Testis (tissue), 2 donors: ENCODE measurements at regions not wholly inside any gene's neighbourhood (a gene's known extent, or its start where the extent isn't known, plus 50 kb on each side); places are given as distances from the start of the nearest gene placed in this dataset.

ENCODE experiments used
- DNase-seq: peaks from one replicate; pipeline ENCODE4 v3.0.0-alpha.2; 2019
- H3K27ac ChIP-seq, 2 donors: fragments of 200-600 bp; sonication (generic); one replicate each; pipeline ENCODE4 v1.5.1; 2019
- H3K27me3 ChIP-seq: fragments of 200-600 bp; sonication (generic); one replicate; pipeline ENCODE4 v1.5.1; 2019
- H3K36me3 ChIP-seq: fragments of 200-600 bp; sonication (generic); one replicate; pipeline ENCODE4 v1.5.1; 2017; ENCODE audit warnings: low read depth; ENCODE audit errors: missing control alignments
- H3K4me1 ChIP-seq: fragments of 200-600 bp; sonication (generic); one replicate; pipeline ENCODE4 v1.5.1; 2019
- H3K4me3 ChIP-seq, 2 donors: fragments of 200-600 bp; sonication (generic); one replicate each; pipeline ENCODE4 v1.5.1; 2017 to 2019
- H3K9me3 ChIP-seq: fragments of 200-600 bp; sonication (generic); one replicate; pipeline ENCODE4 v1.5.1; 2017
- POLR2A ChIP-seq: fragments of 450-650 bp; IDR thresholded peaks from one replicate; pipeline ENCODE4 v1.6.1; 2017; ENCODE audit warnings: antibody characterized with exemption, mild to moderate bottlenecking, moderate library complexity
- WGBS, 2 donors: methylation state at CpG; one replicate each; pipeline ENCODE4 v1.1.5; 2018; 5-methylcytosine and 5-hydroxymethylcytosine counted together
- intact Hi-C: fragments of 100-400 bp; cut with DNase I; formaldehyde crosslinking; loops from one replicate; pipeline ENCODE4 v1.15.1; 2023; ENCODE audit warnings: low total_unique reads
- TF ChIP-seq, protein P1 (sequence below), 3 experiments: fragments of 450-650 bp in 2 of 3; fragments of 200-600 bp in 1 of 3; sonication (generic) in 1 of 3; IDR thresholded peaks; one replicate each; pipeline ENCODE4 v1.5.1; 2016 to 2019; ENCODE audit warnings: antibody characterized with exemption in 3 of 3, mild to moderate bottlenecking in 2 of 3, moderate library complexity in 1 of 3

DNA sequence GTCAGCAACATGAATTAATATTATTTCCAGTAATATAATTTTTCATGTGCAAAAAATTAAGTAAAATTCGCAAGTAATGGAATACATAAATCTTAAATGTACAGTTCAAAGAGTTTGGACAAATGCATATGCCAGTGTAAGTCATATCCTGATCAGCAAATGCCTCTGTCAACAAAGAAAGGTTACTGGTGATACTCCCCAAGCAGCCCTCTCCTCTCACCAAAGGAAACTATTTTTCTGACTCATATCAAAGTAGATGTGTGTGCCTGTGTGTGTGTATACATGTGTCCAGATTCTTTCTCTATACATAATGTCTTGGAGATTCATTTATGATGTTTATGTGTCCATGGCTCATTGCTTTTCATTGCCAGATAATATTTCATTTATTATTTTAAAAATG is 1035.0 kb downstream of the SLC16A7 start:
- Histone ChIP-seq H3K36me3 (no peaks in the 10 kb centered on the region), H3K9me3 (no peaks in the 10 kb centered on the region), H3K27ac (no peak overlapping the region), H3K4me3 (no peak overlapping the region), H3K4me1 (no peaks in the 10 kb centered on the region), H3K27me3 (no peaks in the 10 kb centered on the region)
- no peak for TF ChIP-seq POLR2A
- TF ChIP-seq, protein P1, sequence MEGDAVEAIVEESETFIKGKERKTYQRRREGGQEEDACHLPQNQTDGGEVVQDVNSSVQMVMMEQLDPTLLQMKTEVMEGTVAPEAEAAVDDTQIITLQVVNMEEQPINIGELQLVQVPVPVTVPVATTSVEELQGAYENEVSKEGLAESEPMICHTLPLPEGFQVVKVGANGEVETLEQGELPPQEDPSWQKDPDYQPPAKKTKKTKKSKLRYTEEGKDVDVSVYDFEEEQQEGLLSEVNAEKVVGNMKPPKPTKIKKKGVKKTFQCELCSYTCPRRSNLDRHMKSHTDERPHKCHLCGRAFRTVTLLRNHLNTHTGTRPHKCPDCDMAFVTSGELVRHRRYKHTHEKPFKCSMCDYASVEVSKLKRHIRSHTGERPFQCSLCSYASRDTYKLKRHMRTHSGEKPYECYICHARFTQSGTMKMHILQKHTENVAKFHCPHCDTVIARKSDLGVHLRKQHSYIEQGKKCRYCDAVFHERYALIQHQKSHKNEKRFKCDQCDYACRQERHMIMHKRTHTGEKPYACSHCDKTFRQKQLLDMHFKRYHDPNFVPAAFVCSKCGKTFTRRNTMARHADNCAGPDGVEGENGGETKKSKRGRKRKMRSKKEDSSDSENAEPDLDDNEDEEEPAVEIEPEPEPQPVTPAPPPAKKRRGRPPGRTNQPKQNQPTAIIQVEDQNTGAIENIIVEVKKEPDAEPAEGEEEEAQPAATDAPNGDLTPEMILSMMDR (IDR thresholded peaks at IDR 0.05) = no peak
- 81 to 85% methylated on average over 1 of the region's 1 CpG for WGBS, 2 donors
- DNase-seq = no peak
- intact Hi-C loops = no loop called here

GRCh38 chr12:60644076-60644475 is 1048.2 kb downstream of the SLC16A7 start:
- H3K4me1 ChIP-seq = no peaks in the 10 kb centered on the region
- no peak for TF ChIP-seq POLR2A
- TF ChIP-seq, protein P1 (IDR thresholded peaks at IDR 0.05) = no peak
- no peak overlapping the region for H3K27ac ChIP-seq
- no peak overlapping the region for H3K4me3 ChIP-seq
- intact Hi-C loops = no loop called here
- no peaks in the 10 kb centered on the region for H3K27me3 ChIP-seq
- 64 to 67% methylated on average over 1 of the region's 1 CpG for WGBS, 2 donors
- H3K36me3 ChIP-seq = no peaks in the 10 kb centered on the region
- no peaks in the 10 kb centered on the region for H3K9me3 ChIP-seq
- DNase-seq = no peak

GRCh38 chr12:60666895-60667294 is 1071.1 kb downstream of the SLC16A7 start:
- H3K9me3 ChIP-seq = no peaks in the 10 kb centered on the region
- H3K4me3 ChIP-seq = no peak overlapping the region
- TF ChIP-seq, protein P1 (IDR thresholded peaks at IDR 0.05) = no peak
- TF ChIP-seq POLR2A = no peak
- 78 to 85% methylated on average over 5 of the region's 5 CpGs for WGBS, 2 donors
- no peaks in the 10 kb centered on the region for H3K4me1 ChIP-seq
- no peak overlapping the region for H3K27ac ChIP-seq
- H3K36me3 ChIP-seq = no peaks in the 10 kb centered on the region
- no peaks in the 10 kb centered on the region for H3K27me3 ChIP-seq
- no peak for DNase-seq
- intact Hi-C loops = no loop called here

DNA sequence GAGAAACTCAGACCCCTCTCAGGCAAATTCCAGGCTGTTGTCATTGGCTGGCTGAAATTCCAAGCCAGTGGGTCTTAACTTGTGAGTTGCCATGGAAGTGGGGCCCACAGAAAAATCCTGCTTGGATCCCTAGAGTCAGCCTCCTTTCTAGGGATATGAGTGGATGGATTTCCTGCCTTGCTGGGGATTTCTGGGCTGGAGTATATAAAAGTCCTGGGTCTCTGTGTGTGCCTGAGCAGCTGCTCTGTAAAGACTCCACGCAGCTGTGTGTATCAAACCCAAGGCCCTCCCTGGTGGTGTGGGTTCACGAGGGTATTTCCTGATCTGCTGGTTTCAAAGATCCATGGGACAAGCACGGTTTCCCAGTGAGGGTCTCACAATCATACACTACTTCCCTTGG is 1077.1 kb downstream of the SLC16A7 start:
- H3K9me3 ChIP-seq = no peaks in the 10 kb centered on the region
- intact Hi-C loops = no loop called here
- no peaks in the 10 kb centered on the region for H3K27me3 ChIP-seq
- H3K4me1 ChIP-seq = no peaks in the 10 kb centered on the region
- 86 to 92% methylated on average over 3 of the region's 3 CpGs for WGBS, 2 donors
- H3K27ac ChIP-seq = no peak overlapping the region
- no peaks in the 10 kb centered on the region for H3K36me3 ChIP-seq
- no peak for DNase-seq
- TF ChIP-seq, protein P1 (IDR thresholded peaks at IDR 0.05) = no peak
- TF ChIP-seq POLR2A = no peak
- H3K4me3 ChIP-seq = no peak overlapping the region

- no peaks in the 10 kb centered on the region for H3K27me3 ChIP-seq
- no peak overlapping the region for H3K27ac ChIP-seq
- no peak overlapping the region for H3K4me3 ChIP-seq
- TF ChIP-seq, protein P1 (IDR thresholded peaks at IDR 0.05) = no peak
- no peak for TF ChIP-seq POLR2A
- WGBS, 2 donors = 82 to 94% methylated on average over 10 to 12 of the region's 12 CpGs
- no peaks in the 10 kb centered on the region for H3K4me1 ChIP-seq
- no peak for DNase-seq
- H3K9me3 ChIP-seq = no peaks in the 10 kb centered on the region
- no peaks in the 10 kb centered on the region for H3K36me3 ChIP-seq
- intact Hi-C loops = no loop called here
These were observed 1089.3 kb downstream of the SLC16A7 start for GRCh38 chr12:60684988-60685655.
